Liver (tissue), 3 donors: ENCODE measurements at regions not wholly inside any gene's neighbourhood (a gene's known extent, or its start where the extent isn't known, plus 50 kb on each side); places are given as distances from the start of the nearest gene placed in this dataset.

ENCODE experiments used
- FOXA1 ChIP-seq: IDR thresholded peaks from 2 replicates; pipeline ENCODE4 v1.6.1; 2016; ENCODE audit warnings: antibody characterized with exemption
- HNF4G ChIP-seq: IDR thresholded peaks from 2 replicates; pipeline ENCODE4 v1.6.1; 2016; ENCODE audit warnings: antibody characterized with exemption
- JUND ChIP-seq, 2 donors: IDR thresholded peaks; 2 replicates each; pipeline ENCODE4 v1.6.1; 2016; ENCODE audit warnings: antibody characterized with exemption in 2 of 2
- RAD21 ChIP-seq, 2 donors: IDR thresholded peaks; 2 replicates each; pipeline ENCODE4 v1.6.1; 2016; ENCODE audit warnings: antibody characterized with exemption in 2 of 2, mild to moderate bottlenecking in 2 of 2
- RXRA ChIP-seq, 2 donors: IDR thresholded peaks; 2 replicates each; pipeline ENCODE4 v1.6.1; 2017 to 2018; ENCODE audit warnings: antibody characterized with exemption in 2 of 2, mild to moderate bottlenecking in 1 of 2
- SP1 ChIP-seq: IDR thresholded peaks from 2 replicates; pipeline ENCODE4 v1.6.1; 2018; ENCODE audit warnings: antibody characterized with exemption, mild to moderate bottlenecking
- TAF1 ChIP-seq: conservative IDR thresholded peaks from 2 replicates; pipeline ENCODE4 v1.6.1; 2016; ENCODE audit warnings: antibody characterized with exemption, mild to moderate bottlenecking
- YY1 ChIP-seq: IDR thresholded peaks from 2 replicates; pipeline ENCODE4 v1.6.1; 2016; ENCODE audit warnings: antibody characterized with exemption, mild to moderate bottlenecking
- TF ChIP-seq, protein P1 (sequence below): fragments of 150-350 bp; IDR thresholded peaks from 2 replicates; pipeline ENCODE4 v1.5.1; 2017; ENCODE audit warnings: improper control_type of control experiment, low read depth, low read length; ENCODE audit not compliant: missing input control
- TF ChIP-seq, protein P2 (sequence below): IDR thresholded peaks from 2 replicates; pipeline ENCODE4 v1.6.1; 2016; ENCODE audit warnings: antibody characterized with exemption
- TF ChIP-seq, protein P3 (sequence below): IDR thresholded peaks from 2 replicates; pipeline ENCODE4 v1.6.1; 2016; ENCODE audit warnings: antibody characterized with exemption
- TF ChIP-seq, protein P4 (sequence below): IDR thresholded peaks from 2 replicates; pipeline ENCODE4 v1.6.1; 2016; ENCODE audit warnings: antibody characterized with exemption, mild to moderate bottlenecking
- TF ChIP-seq, protein P5 (sequence below): IDR thresholded peaks from 2 replicates; pipeline ENCODE4 v1.6.1; 2016; ENCODE audit warnings: antibody characterized with exemption
- donor health status: healthy.
- donor health status: healthy.

DNA sequence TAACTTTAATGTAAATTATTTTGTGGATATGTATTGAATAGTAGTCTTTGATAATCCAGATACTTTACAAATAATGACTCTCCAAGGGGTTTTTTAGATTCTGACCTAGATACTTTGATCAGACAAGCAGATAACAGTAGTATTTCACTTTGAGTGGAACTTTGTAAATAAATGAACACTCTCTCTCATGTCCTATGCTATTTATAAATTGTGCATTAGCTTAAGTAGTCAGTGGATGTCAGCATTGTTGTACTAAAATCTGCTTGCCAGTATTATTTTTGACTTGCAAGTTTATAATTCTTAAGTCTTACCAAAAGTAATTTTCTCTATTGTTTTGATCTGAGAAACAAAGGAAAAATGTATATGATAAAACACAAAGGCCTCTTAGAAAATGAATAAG lies 1113.1 kb upstream of the NRXN1 start:
- TF ChIP-seq, protein P1, sequence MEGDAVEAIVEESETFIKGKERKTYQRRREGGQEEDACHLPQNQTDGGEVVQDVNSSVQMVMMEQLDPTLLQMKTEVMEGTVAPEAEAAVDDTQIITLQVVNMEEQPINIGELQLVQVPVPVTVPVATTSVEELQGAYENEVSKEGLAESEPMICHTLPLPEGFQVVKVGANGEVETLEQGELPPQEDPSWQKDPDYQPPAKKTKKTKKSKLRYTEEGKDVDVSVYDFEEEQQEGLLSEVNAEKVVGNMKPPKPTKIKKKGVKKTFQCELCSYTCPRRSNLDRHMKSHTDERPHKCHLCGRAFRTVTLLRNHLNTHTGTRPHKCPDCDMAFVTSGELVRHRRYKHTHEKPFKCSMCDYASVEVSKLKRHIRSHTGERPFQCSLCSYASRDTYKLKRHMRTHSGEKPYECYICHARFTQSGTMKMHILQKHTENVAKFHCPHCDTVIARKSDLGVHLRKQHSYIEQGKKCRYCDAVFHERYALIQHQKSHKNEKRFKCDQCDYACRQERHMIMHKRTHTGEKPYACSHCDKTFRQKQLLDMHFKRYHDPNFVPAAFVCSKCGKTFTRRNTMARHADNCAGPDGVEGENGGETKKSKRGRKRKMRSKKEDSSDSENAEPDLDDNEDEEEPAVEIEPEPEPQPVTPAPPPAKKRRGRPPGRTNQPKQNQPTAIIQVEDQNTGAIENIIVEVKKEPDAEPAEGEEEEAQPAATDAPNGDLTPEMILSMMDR = no peak
- TF ChIP-seq, protein P2, sequence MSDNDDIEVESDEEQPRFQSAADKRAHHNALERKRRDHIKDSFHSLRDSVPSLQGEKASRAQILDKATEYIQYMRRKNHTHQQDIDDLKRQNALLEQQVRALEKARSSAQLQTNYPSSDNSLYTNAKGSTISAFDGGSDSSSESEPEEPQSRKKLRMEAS = no peak
- no peak for TF ChIP-seq TAF1
- TF ChIP-seq RAD21 (IDR thresholded peaks at IDR 0.05) = no peak
- TF ChIP-seq JUND (IDR thresholded peaks at IDR 0.05) = no peak
- TF ChIP-seq, protein P3, sequence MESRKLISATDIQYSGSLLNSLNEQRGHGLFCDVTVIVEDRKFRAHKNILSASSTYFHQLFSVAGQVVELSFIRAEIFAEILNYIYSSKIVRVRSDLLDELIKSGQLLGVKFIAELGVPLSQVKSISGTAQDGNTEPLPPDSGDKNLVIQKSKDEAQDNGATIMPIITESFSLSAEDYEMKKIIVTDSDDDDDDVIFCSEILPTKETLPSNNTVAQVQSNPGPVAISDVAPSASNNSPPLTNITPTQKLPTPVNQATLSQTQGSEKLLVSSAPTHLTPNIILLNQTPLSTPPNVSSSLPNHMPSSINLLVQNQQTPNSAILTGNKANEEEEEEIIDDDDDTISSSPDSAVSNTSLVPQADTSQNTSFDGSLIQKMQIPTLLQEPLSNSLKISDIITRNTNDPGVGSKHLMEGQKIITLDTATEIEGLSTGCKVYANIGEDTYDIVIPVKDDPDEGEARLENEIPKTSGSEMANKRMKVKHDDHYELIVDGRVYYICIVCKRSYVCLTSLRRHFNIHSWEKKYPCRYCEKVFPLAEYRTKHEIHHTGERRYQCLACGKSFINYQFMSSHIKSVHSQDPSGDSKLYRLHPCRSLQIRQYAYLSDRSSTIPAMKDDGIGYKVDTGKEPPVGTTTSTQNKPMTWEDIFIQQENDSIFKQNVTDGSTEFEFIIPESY = no peak
- TF ChIP-seq SP1 = no peak
- no peak for TF ChIP-seq YY1
- TF ChIP-seq, protein P4, sequence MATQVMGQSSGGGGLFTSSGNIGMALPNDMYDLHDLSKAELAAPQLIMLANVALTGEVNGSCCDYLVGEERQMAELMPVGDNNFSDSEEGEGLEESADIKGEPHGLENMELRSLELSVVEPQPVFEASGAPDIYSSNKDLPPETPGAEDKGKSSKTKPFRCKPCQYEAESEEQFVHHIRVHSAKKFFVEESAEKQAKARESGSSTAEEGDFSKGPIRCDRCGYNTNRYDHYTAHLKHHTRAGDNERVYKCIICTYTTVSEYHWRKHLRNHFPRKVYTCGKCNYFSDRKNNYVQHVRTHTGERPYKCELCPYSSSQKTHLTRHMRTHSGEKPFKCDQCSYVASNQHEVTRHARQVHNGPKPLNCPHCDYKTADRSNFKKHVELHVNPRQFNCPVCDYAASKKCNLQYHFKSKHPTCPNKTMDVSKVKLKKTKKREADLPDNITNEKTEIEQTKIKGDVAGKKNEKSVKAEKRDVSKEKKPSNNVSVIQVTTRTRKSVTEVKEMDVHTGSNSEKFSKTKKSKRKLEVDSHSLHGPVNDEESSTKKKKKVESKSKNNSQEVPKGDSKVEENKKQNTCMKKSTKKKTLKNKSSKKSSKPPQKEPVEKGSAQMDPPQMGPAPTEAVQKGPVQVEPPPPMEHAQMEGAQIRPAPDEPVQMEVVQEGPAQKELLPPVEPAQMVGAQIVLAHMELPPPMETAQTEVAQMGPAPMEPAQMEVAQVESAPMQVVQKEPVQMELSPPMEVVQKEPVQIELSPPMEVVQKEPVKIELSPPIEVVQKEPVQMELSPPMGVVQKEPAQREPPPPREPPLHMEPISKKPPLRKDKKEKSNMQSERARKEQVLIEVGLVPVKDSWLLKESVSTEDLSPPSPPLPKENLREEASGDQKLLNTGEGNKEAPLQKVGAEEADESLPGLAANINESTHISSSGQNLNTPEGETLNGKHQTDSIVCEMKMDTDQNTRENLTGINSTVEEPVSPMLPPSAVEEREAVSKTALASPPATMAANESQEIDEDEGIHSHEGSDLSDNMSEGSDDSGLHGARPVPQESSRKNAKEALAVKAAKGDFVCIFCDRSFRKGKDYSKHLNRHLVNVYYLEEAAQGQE = no peak
- TF ChIP-seq RXRA (IDR thresholded peaks at IDR 0.05) = no peak
- TF ChIP-seq HNF4G = no peak
- no peak for TF ChIP-seq FOXA1
- TF ChIP-seq, protein P5, sequence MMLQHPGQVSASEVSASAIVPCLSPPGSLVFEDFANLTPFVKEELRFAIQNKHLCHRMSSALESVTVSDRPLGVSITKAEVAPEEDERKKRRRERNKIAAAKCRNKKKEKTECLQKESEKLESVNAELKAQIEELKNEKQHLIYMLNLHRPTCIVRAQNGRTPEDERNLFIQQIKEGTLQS = no peak
